ENCODE measurements at regions not wholly inside any gene's neighbourhood (a gene's known extent, or its start where the extent isn't known, plus 50 kb on each side); places are given as distances from the start of the nearest gene placed in this dataset.

GRCh38 chr5:124161266-124161665 is 585.2 kb downstream of the ZNF608 start:
- no peak for TF ChIP-seq POLR2A (IDR thresholded peaks at IDR 0.05)
- no peak for TF ChIP-seq CTCF (IDR thresholded peaks at IDR 0.05)
